ENCODE measurements at regions not wholly inside any gene's neighbourhood (a gene's known extent, or its start where the extent isn't known, plus 50 kb on each side); places are given as distances from the start of the nearest gene placed in this dataset.

- no peak for ATAC-seq
- Histone ChIP-seq H3K9me3 (no peaks in the 10 kb centered on the region), H3K4me1 (no peaks in the 10 kb centered on the region), H3K36me3 (no peaks in the 10 kb centered on the region), H3K4me3 (no peak overlapping the region), H3K27ac (no peak overlapping the region), H3K27me3 (no peaks in the 10 kb centered on the region)
- 38% methylated on average over 4 of the region's 4 CpGs for WGBS (ENCODE audit: insufficient coverage, low coverage, low lambda C conversion rate, missing lambda C conversion rate)
- no peak for DNase-seq
- intact Hi-C loops (cut with DNase I): no loop called here
- no peak for TF ChIP-seq POLR2A (IDR thresholded peaks at IDR 0.05)
- no peak for TF ChIP-seq CTCF (IDR thresholded peaks at IDR 0.05)
Observed at GRCh38 chr14:85214471-85214870, 315.5 kb upstream of the FLRT2 start.

GRCh38 chr14:85217412-85217811 lies 312.5 kb upstream of the FLRT2 start:
- no peaks in the 10 kb centered on the region for H3K27me3 ChIP-seq
- no peak overlapping the region for H3K27ac ChIP-seq
- no peak for DNase-seq
- intact Hi-C loops (cut with DNase I): no loop called here
- no peak overlapping the region for H3K4me3 ChIP-seq
- TF ChIP-seq CTCF (IDR thresholded peaks at IDR 0.05) (no peak), POLR2A (IDR thresholded peaks at IDR 0.05) (no peak)
- H3K4me1 ChIP-seq: no peaks in the 10 kb centered on the region
- WGBS (ENCODE audit: insufficient coverage, low coverage, low lambda C conversion rate, missing lambda C conversion rate): 75% methylated on average over 1 of the region's 1 CpG
- H3K36me3 ChIP-seq: no peaks in the 10 kb centered on the region
- no peak for ATAC-seq
- H3K9me3 ChIP-seq: no peaks in the 10 kb centered on the region

GRCh38 chr14:85218982-85219381 lies 311.0 kb upstream of the FLRT2 start:
- ATAC-seq (no peak), DNase-seq (no peak)
- H3K27me3 ChIP-seq: no peaks in the 10 kb centered on the region
- no peak overlapping the region for H3K27ac ChIP-seq
- H3K4me1 ChIP-seq: no peaks in the 10 kb centered on the region
- intact Hi-C loops (cut with DNase I): no loop called here
- TF ChIP-seq CTCF (IDR thresholded peaks at IDR 0.05): no peak
- TF ChIP-seq POLR2A (IDR thresholded peaks at IDR 0.05): no peak
- H3K36me3 ChIP-seq: no peaks in the 10 kb centered on the region
- no peaks in the 10 kb centered on the region for H3K9me3 ChIP-seq
- no peak overlapping the region for H3K4me3 ChIP-seq

GRCh38 chr14:85221832-85222231 lies 308.1 kb upstream of the FLRT2 start:
- Histone ChIP-seq H3K27ac (no peak overlapping the region), H3K4me3 (no peak overlapping the region), H3K27me3 (no peaks in the 10 kb centered on the region), H3K36me3 (no peaks in the 10 kb centered on the region), H3K9me3 (no peaks in the 10 kb centered on the region), H3K4me1 (no peaks in the 10 kb centered on the region)
- intact Hi-C loops (cut with DNase I): no loop called here
- WGBS (ENCODE audit: insufficient coverage, low coverage, low lambda C conversion rate, missing lambda C conversion rate): 73% methylated on average over 3 of the region's 3 CpGs
- no peak for TF ChIP-seq POLR2A (IDR thresholded peaks at IDR 0.05)
- no peak for TF ChIP-seq CTCF (IDR thresholded peaks at IDR 0.05)
- ATAC-seq (no peak), DNase-seq (no peak)

GRCh38 chr14:85222341-85222740 lies 307.6 kb upstream of the FLRT2 start:
- 78% methylated on average over 1 of the region's 1 CpG for WGBS (ENCODE audit: insufficient coverage, low coverage, low lambda C conversion rate, missing lambda C conversion rate)
- no peak for DNase-seq
- TF ChIP-seq POLR2A (IDR thresholded peaks at IDR 0.05) (no peak), CTCF (IDR thresholded peaks at IDR 0.05) (no peak)
- ATAC-seq: no peak
- H3K27me3 ChIP-seq: no peaks in the 10 kb centered on the region
- H3K9me3 ChIP-seq: no peaks in the 10 kb centered on the region
- H3K4me3 ChIP-seq: no peak overlapping the region
- intact Hi-C loops (cut with DNase I): no loop called here
- H3K4me1 ChIP-seq: no peaks in the 10 kb centered on the region
- H3K27ac ChIP-seq: no peak overlapping the region
- no peaks in the 10 kb centered on the region for H3K36me3 ChIP-seq
